Esophagus squamous epithelium (tissue), 5 donors: ENCODE measurements at regions not wholly inside any gene's neighbourhood (a gene's known extent, or its start where the extent isn't known, plus 50 kb on each side); places are given as distances from the start of the nearest gene placed in this dataset.

ENCODE experiments used
- DNase-seq: peaks from one replicate; lab custom pipeline; 2025; lab: John Stamatoyannopoulos, UW
- H3K27ac ChIP-seq, 4 donors: fragments of 200-600 bp; sonication (generic); one replicate each; pipeline ENCODE4 v1.5.1; 2016 to 2019; ENCODE audit warnings: mild to moderate bottlenecking in 1 of 4
- H3K27me3 ChIP-seq, 4 donors: fragments of 200-600 bp; sonication (generic); 1 replicate in 3 of 4; 2 replicates in 1 of 4; pipeline versions ENCODE4 v1.5.1 to v1.6.0; 2017 to 2021; ENCODE audit warnings: antibody characterized with exemption in 1 of 4
- H3K36me3 ChIP-seq, 3 donors: fragments of 200-600 bp; sonication (generic); one replicate each; pipeline ENCODE4 v1.5.1; 2016 to 2019
- H3K4me1 ChIP-seq, 3 donors: fragments of 200-600 bp; sonication (generic); one replicate each; pipeline ENCODE4 v1.5.1; 2017 to 2019
- H3K4me3 ChIP-seq, 4 donors: fragments of 200-600 bp; sonication (generic); 1 replicate in 3 of 4; 2 replicates in 1 of 4; pipeline ENCODE4 v1.5.1; 2016 to 2019; ENCODE audit warnings: mild to moderate bottlenecking in 2 of 4, moderate library complexity in 1 of 4
- H3K9me3 ChIP-seq, 3 donors: fragments of 200-600 bp; sonication (generic); one replicate each; pipeline ENCODE4 v1.5.1; 2016 to 2019
- CTCF ChIP-seq, 6 experiments: fragments of 450-650 bp in 4 of 6; fragments of 200-600 bp in 2 of 6; sonication (generic) in 2 of 6; IDR thresholded peaks; one replicate each; pipeline ENCODE4 v1.5.1; 2016 to 2019; ENCODE audit warnings: antibody characterized with exemption in 6 of 6, mild to moderate bottlenecking in 4 of 6, moderate library complexity in 4 of 6
- POLR2A ChIP-seq, 4 donors: fragments of 450-650 bp; IDR thresholded peaks; one replicate each; pipeline ENCODE4 v1.6.1; 2017; ENCODE audit warnings: antibody characterized with exemption in 4 of 4, mild to moderate bottlenecking in 4 of 4, moderate library complexity in 3 of 4
- WGBS, 2 donors: methylation state at CpG; one replicate each; pipeline ENCODE4 v1.1.5; 2018; 5-methylcytosine and 5-hydroxymethylcytosine counted together
- intact Hi-C: fragments of 100-400 bp; cut with DNase I; formaldehyde crosslinking; loops from one replicate; pipeline ENCODE4 v1.15.0; 2022
- donor health status: DM: yes; HTN: yes; CAD: no.

DNA sequence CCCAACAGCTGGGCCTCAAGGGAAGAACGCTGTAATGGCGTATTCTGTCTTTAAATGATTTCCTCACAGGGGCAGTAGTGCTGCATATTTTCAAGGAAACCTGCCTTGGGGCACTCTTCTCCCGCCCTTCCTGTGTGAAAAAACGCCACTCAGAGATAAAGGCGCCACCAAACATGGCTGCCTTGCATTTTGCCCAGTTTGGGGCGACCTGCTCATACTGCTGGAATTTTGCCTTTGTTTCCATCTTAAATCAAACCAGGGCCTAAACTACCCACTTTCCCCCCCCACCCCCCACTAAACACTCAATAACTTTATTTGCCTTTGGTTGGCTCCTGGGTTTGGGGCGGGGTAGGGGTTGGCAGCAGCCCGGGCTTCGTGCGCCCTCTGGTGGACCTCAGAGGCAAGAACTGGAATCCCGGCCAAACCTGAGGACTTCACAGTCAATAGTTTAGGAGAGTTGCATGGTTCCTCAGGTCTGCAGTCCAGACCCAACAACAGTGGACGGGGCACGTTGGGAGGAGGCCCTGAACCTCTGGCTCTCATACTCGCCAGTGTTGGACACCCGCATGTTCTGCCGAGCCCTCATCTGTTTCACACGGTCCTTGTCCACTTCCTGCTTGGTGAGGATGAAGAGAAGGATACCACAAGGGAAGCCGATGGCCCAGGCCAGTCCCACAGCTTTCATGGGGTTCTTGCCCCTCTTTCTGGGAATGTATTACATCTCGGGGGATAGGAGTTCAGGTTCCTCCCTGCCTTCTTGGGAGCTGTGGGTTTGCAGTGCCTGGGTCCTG lies 220.1 kb upstream of the STK26 start:
- 33 to 88% methylated on average over 5 to 11 of the region's 19 CpGs for WGBS, 2 donors
- TF ChIP-seq POLR2A (IDR thresholded peaks at IDR 0.05) (no peak), CTCF (IDR thresholded peaks at IDR 0.05) (peak in 4 of 6 experiments; percentile 41 to 74 (median 64))
- Histone ChIP-seq H3K27me3 (no peaks in the 10 kb centered on the region), H3K36me3 (no peaks in the 10 kb centered on the region), H3K9me3 (no peaks in the 10 kb centered on the region), H3K4me1 (no peaks in the 10 kb centered on the region), H3K4me3 (peak overlapping the region in 2 of 4 donors; percentile 42 to 61), H3K27ac (peak overlapping the region in 2 of 4 donors; percentile 22 to 40)
- DNase-seq: peak; percentile 18
- intact Hi-C loops: no loop called here

DNA sequence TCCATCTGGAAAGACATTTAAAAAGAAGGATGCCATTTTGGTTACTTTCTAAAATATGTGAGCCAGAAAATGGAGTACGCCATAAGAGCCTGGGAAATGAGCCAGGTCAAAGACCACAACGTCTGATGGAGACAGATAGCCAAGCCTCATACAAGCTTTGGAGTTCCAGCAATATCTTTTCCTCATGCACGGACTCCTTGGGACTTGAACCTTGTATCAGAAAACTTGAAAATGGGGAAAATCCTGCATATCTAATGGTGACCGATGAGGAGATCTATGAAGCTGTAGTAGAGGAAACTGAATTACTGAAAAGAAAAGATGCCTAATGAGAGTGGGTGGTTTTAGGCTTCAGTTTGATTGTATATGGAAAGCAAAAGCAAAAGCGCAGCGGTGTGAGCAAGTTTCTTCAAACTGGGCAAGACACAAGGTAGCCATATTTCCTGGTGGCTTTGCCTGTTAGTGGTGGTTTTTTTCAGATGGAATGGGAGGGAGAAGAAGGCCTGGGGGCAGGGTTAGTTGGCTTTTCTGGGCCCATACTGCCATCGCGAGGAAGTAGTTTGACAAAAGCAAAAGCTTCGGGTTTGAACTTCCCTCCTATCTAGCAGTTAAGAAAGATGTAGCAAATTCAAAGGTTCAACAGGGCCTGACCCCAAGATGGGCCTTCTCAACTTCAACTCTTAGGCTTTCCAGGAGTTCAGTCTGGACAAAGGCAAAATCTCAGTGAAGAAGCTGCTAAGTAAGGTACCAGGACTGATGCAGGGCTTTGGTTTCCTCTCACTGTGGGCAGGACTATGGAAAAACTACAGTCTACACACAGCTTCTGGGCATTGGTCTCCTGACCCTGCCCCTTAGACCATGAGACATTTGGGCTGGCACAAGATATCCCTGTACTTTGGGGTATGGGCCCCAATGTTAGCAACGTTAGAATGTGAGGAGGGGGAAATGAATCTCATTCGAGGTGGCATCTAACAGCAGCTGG lies 210.0 kb upstream of the STK26 start:
- 32 to 67% methylated on average over 9 to 11 of the region's 11 CpGs for WGBS, 2 donors
- TF ChIP-seq CTCF (IDR thresholded peaks at IDR 0.05) (peak in 4 of 6 experiments; percentile 15 to 67 (median 42)), POLR2A (IDR thresholded peaks at IDR 0.05) (no peak)
- Histone ChIP-seq H3K36me3 (no peaks in the 10 kb centered on the region), H3K9me3 (no peaks in the 10 kb centered on the region), H3K4me1 (peaks cover 0 to 5% (median 0%) of the 10 kb centered on the region in 3 donors), H3K27me3 (no peaks in the 10 kb centered on the region), H3K27ac (peak overlapping the region in 3 of 4 donors; percentile 71 to 82 (median 74)), H3K4me3 (peak overlapping the region in 3 of 4 donors; percentile 31 to 66 (median 53))
- intact Hi-C loops: no loop called here
- peak; percentile 26 for DNase-seq

- Histone ChIP-seq H3K27me3 (no peaks in the 10 kb centered on the region), H3K4me3 (peak overlapping the region in 2 of 4 donors; percentile 38 to 59), H3K36me3 (no peaks in the 10 kb centered on the region), H3K27ac (peak overlapping the region in 3 of 4 donors; percentile 57 to 74 (median 57)), H3K4me1 (peaks cover 0 to 5% (median under 1%) of the 10 kb centered on the region in 3 donors), H3K9me3 (no peaks in the 10 kb centered on the region)
- WGBS, 2 donors: 15 to 23% methylated on average over 5 to 9 of the region's 9 CpGs
- peak; percentile 14 for DNase-seq
- TF ChIP-seq POLR2A (IDR thresholded peaks at IDR 0.05): no peak
- peak in 5 of 6 experiments; percentile 31 to 73 (median 42) for TF ChIP-seq CTCF (IDR thresholded peaks at IDR 0.05)
- intact Hi-C loops: no loop called here
These were observed 206.5 kb upstream of the STK26 start for GRCh38 chrX:131816551-131817136.

DNA sequence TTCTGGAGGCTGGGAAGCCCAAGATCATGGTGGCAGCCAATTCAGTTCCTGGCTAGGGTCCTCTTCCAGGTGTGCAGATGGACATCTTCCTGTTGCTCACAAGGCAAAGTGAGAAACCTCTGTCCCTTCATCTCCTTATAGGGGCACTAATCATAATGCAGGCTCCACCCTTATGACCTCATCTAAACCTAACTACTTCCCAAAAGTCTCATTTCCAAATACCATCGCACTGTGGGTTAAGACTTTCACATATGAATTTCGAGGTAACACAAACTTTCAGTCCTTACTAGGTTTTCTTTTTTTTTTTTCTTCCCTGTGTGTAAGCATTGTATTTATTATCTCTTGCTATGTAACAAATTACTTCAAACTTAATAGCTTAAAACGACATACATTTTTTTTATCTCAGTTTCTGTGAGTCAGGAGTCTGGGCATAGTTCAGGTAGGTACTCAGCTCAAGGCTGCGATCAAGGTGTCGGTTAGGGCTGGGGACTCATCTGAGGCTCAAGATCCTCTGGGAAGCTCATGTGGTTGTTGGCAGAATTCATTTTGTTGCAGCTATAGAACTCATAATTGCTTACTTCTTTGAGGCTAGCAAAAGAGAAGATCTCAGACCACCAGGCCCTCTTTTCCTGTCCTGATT lies 204.7 kb upstream of the STK26 start:
- DNase-seq: no peak
- peaks cover 0 to 5% (median 3%) of the 10 kb centered on the region in 3 donors for H3K4me1 ChIP-seq
- no peak overlapping the region for H3K4me3 ChIP-seq
- WGBS, 2 donors: 56 to 86% methylated on average over 5 of the region's 5 CpGs
- no peaks in the 10 kb centered on the region for H3K27me3 ChIP-seq
- intact Hi-C loops: no loop called here
- H3K36me3 ChIP-seq: no peaks in the 10 kb centered on the region
- H3K9me3 ChIP-seq: no peaks in the 10 kb centered on the region
- no peak overlapping the region for H3K27ac ChIP-seq
- no peak for TF ChIP-seq POLR2A (IDR thresholded peaks at IDR 0.05)
- no peak for TF ChIP-seq CTCF (IDR thresholded peaks at IDR 0.05)
